ENCODE measurements at regions not wholly inside any gene's neighbourhood (a gene's known extent, or its start where the extent isn't known, plus 50 kb on each side); places are given as distances from the start of the nearest gene placed in this dataset.
A peak's percentile ranks its signal among the peaks of the same experiment; 100 is the strongest.

- DNase-seq (ENCODE audit: low read depth) = no peak
These were observed 90.0 kb downstream of the FGF18 start for GRCh38 chr5:171509467-171509866.

- no peak for DNase-seq (ENCODE audit: low read depth)
These were observed 93.0 kb downstream of the FGF18 start for GRCh38 chr5:171512397-171512796.

- no peak for DNase-seq (ENCODE audit: low read depth)
These were observed 94.1 kb downstream of the FGF18 start for GRCh38 chr5:171513591-171513990.

GRCh38 chr5:171518916-171519315 is 99.5 kb downstream of the FGF18 start:
- DNase-seq (ENCODE audit: low read depth) = no peak

- DNase-seq (ENCODE audit: low read depth) = no peak
These were observed 101.1 kb downstream of the FGF18 start for GRCh38 chr5:171520300-171521174.

GRCh38 chr5:171521219-171521633 is 101.8 kb downstream of the FGF18 start:
- DNase-seq (ENCODE audit: low read depth) = peak; percentile 93

GRCh38 chr5:171521679-171522078 is 102.2 kb downstream of the FGF18 start:
- DNase-seq (ENCODE audit: low read depth) = no peak

- DNase-seq (ENCODE audit: low read depth) = no peak
These were observed 104.3 kb downstream of the FGF18 start for GRCh38 chr5:171523781-171524180.

GRCh38 chr5:171524466-171524865 is 105.0 kb downstream of the FGF18 start:
- no peak for DNase-seq (ENCODE audit: low read depth)

- no peak for DNase-seq (ENCODE audit: low read depth)
These were observed 105.6 kb downstream of the FGF18 start for GRCh38 chr5:171525085-171525484.

- DNase-seq (ENCODE audit: low read depth) = no peak
These were observed 108.6 kb downstream of the FGF18 start for GRCh38 chr5:171528036-171528435.

GRCh38 chr5:171528865-171529614 is 109.6 kb downstream of the FGF18 start:
- DNase-seq (ENCODE audit: low read depth) = no peak

- DNase-seq (ENCODE audit: low read depth) = no peak
These were observed 112.2 kb downstream of the FGF18 start for GRCh38 chr5:171531638-171532037.

GRCh38 chr5:171533153-171533552 is 113.7 kb downstream of the FGF18 start:
- DNase-seq (ENCODE audit: low read depth) = no peak

GRCh38 chr5:171534043-171534895 is 114.8 kb downstream of the FGF18 start:
- DNase-seq (ENCODE audit: low read depth) = no peak

GRCh38 chr5:171535162-171535561 is 115.7 kb downstream of the FGF18 start:
- no peak for DNase-seq (ENCODE audit: low read depth)

- peak; percentile 18 for DNase-seq (ENCODE audit: low read depth)
These were observed 117.8 kb downstream of the FGF18 start for GRCh38 chr5:171537070-171537849.

- DNase-seq (ENCODE audit: low read depth) = no peak
These were observed 118.6 kb downstream of the FGF18 start for GRCh38 chr5:171537923-171538537.

- no peak for DNase-seq (ENCODE audit: low read depth)
These were observed 119.2 kb downstream of the FGF18 start for GRCh38 chr5:171538681-171539080.

GRCh38 chr5:171540865-171541264 is 121.4 kb downstream of the FGF18 start:
- DNase-seq (ENCODE audit: low read depth) = no peak

GRCh38 chr5:171541341-171541776 is 121.9 kb downstream of the FGF18 start:
- DNase-seq (ENCODE audit: low read depth) = no peak

Measured in iris pigment epithelial cell (primary cell).